HT-29 (cell line): ENCODE measurements at regions not wholly inside any gene's neighbourhood (a gene's known extent, or its start where the extent isn't known, plus 50 kb on each side); places are given as distances from the start of the nearest gene placed in this dataset.

Source experiments
- DNase-seq: peaks from one replicate; pipeline ENCODE4 v3.0.0-alpha.2; 2015; ENCODE audit warnings: low spot score

GRCh38 chr7:17126413-17127268 is 171.8 kb upstream of the AHR start:
- no peak for DNase-seq

- no peak for DNase-seq
These were observed 169.2 kb upstream of the AHR start for GRCh38 chr7:17129218-17129617.

GRCh38 chr7:17130281-17131059 is 168.0 kb upstream of the AHR start:
- DNase-seq, result peak; percentile 68

GRCh38 chr7:17131060-17131345 is 167.4 kb upstream of the AHR start:
- peak; percentile 3 for DNase-seq

- peak; percentile 28 for DNase-seq
These were observed 166.3 kb upstream of the AHR start for GRCh38 chr7:17131983-17132655.

- DNase-seq, result no peak
These were observed 165.7 kb upstream of the AHR start for GRCh38 chr7:17132726-17133125.

GRCh38 chr7:17133977-17134376 is 164.5 kb upstream of the AHR start:
- no peak for DNase-seq

- no peak for DNase-seq
These were observed 163.7 kb upstream of the AHR start for GRCh38 chr7:17134786-17135185.

GRCh38 chr7:17136126-17136525 is 162.3 kb upstream of the AHR start:
- no peak for DNase-seq

- no peak for DNase-seq
These were observed 159.4 kb upstream of the AHR start for GRCh38 chr7:17139081-17139480.

- DNase-seq, result peak; percentile 40
These were observed 158.0 kb upstream of the AHR start for GRCh38 chr7:17140406-17140805.

- no peak for DNase-seq
These were observed 155.5 kb upstream of the AHR start for GRCh38 chr7:17142831-17143541.

- DNase-seq, result no peak
These were observed 154.1 kb upstream of the AHR start for GRCh38 chr7:17144322-17144721.

- no peak for DNase-seq
These were observed 151.8 kb upstream of the AHR start for GRCh38 chr7:17146621-17147020.

GRCh38 chr7:17147409-17147808 is 151.0 kb upstream of the AHR start:
- no peak for DNase-seq

GRCh38 chr7:17150018-17150417 is 148.4 kb upstream of the AHR start:
- DNase-seq, result no peak

- DNase-seq, result no peak
These were observed 145.7 kb upstream of the AHR start for GRCh38 chr7:17152721-17153120.

- DNase-seq, result no peak
These were observed 144.9 kb upstream of the AHR start for GRCh38 chr7:17153536-17153935.

GRCh38 chr7:17155529-17155928 is 142.9 kb upstream of the AHR start:
- DNase-seq, result no peak

- DNase-seq, result peak; percentile 24
These were observed 140.2 kb upstream of the AHR start for GRCh38 chr7:17158261-17158660.

- no peak for DNase-seq
These were observed 138.9 kb upstream of the AHR start for GRCh38 chr7:17159500-17160037.
